ENCODE measurements at regions not wholly inside any gene's neighbourhood (a gene's known extent, or its start where the extent isn't known, plus 50 kb on each side); places are given as distances from the start of the nearest gene placed in this dataset.
"Not testable (repeated sequence)": the region's sequence is repeated elsewhere in the genome, so short reads cannot be mapped to it uniquely, and the experiment has no call there.

- TF ChIP-seq JUND (IDR thresholded peaks at IDR 0.05): no peak
- TF ChIP-seq RAD21 (IDR thresholded peaks at IDR 0.05; ENCODE audit: low read depth): no peak
- TF ChIP-seq ZNF274 (IDR thresholded peaks at IDR 0.05; ENCODE audit: low read depth, low read length): no peak
These were observed 713.8 kb upstream of the PABPC4L start (continued) for GRCh38 chr4:134915355-134915754.

GRCh38 chr4:134914250-134914649 is 712.7 kb upstream of the PABPC4L start:
- ATAC-seq; H3K9me3 ChIP-seq (ENCODE audit: control insufficient read depth in 1 of 2, insufficient read depth in 1 of 2, low read depth in 1 of 2, low read length in 2 of 2); H3K9me2 ChIP-seq (ENCODE audit: insufficient read depth); intact Hi-C loops (cut with micrococcal nuclease); H2AFZ ChIP-seq (ENCODE audit: low read depth, low read length, poor library complexity, severe bottlenecking); H3K27me3 ChIP-seq (ENCODE audit: insufficient read depth, low read length); H4K20me1 ChIP-seq (ENCODE audit: insufficient read depth); RAD21 ChIA-PET (ENCODE audit: low non-redundant PET in 1 of 2, low total read pairs in 2 of 2, uncharacterized antibody in 2 of 2, unreplicated experiment in 2 of 2); POLR2A ChIA-PET; H3K79me2 ChIP-seq (ENCODE audit: insufficient read depth, low read length); CTCF ChIA-PET; H3K4me1 ChIP-seq (ENCODE audit: control insufficient read depth in 1 of 2, insufficient read depth in 2 of 2, low read length in 2 of 2); H3K4me2 ChIP-seq (ENCODE audit: low read length); DNase-seq (ENCODE audit: low read depth, low spot score); BruUV-seq (replicated peaks); H3K9ac ChIP-seq (ENCODE audit: low read length); H3K4me3 ChIP-seq (replicated peaks in 1 of 2; ENCODE audit: low read depth in 1 of 2, low read length in 2 of 2); H3K27ac ChIP-seq (ENCODE audit: low read depth, low read length); H3K36me3 ChIP-seq (ENCODE audit: control insufficient read depth in 1 of 2, insufficient read depth in 2 of 2, low read length in 2 of 2): not testable (repeated sequence)

GRCh38 chr4:134911941-134912340 is 710.4 kb upstream of the PABPC4L start:
- Histone ChIP-seq H2AFZ (ENCODE audit: low read depth, low read length, poor library complexity, severe bottlenecking) (no peak overlapping the region), H3K4me3 (replicated peaks in 1 of 2; ENCODE audit: low read depth in 1 of 2, low read length in 2 of 2) (no peak overlapping the region), H3K36me3 (ENCODE audit: control insufficient read depth in 1 of 2, insufficient read depth in 2 of 2, low read length in 2 of 2) (no peaks in the 10 kb centered on the region), H3K9me3 (ENCODE audit: control insufficient read depth in 1 of 2, insufficient read depth in 1 of 2, low read depth in 1 of 2, low read length in 2 of 2) (no peaks in the 10 kb centered on the region), H3K4me2 (ENCODE audit: low read length) (no peak overlapping the region), H3K27me3 (ENCODE audit: insufficient read depth, low read length) (no peaks in the 10 kb centered on the region), H3K9me2 (ENCODE audit: insufficient read depth) (no peaks in the 10 kb centered on the region), H3K27ac (ENCODE audit: low read depth, low read length) (no peak overlapping the region), H3K4me1 (ENCODE audit: control insufficient read depth in 1 of 2, insufficient read depth in 2 of 2, low read length in 2 of 2) (no peaks in the 10 kb centered on the region), H3K9ac (ENCODE audit: low read length) (no peak overlapping the region), H3K79me2 (ENCODE audit: insufficient read depth, low read length) (no peaks in the 10 kb centered on the region), H4K20me1 (ENCODE audit: insufficient read depth) (no peaks in the 10 kb centered on the region; the same call in 1 of the 2 replicates)
- POLR2A ChIA-PET: no interaction called here
- CTCF ChIA-PET: no interaction called here
- intact Hi-C loops (cut with micrococcal nuclease): no loop called here
- BruUV-seq (replicated peaks): no TSS peak
- no peak for DNase-seq (ENCODE audit: low read depth, low spot score)
- RAD21 ChIA-PET (ENCODE audit: low non-redundant PET in 1 of 2, low total read pairs in 2 of 2, uncharacterized antibody in 2 of 2, unreplicated experiment in 2 of 2): no interaction called here
- TF ChIP-seq ELF1 (IDR thresholded peaks at IDR 0.05; ENCODE audit: borderline replicate concordance, low read depth): no peak
- no peak for TF ChIP-seq JUND (IDR thresholded peaks at IDR 0.05)
- TF ChIP-seq RAD21 (IDR thresholded peaks at IDR 0.05; ENCODE audit: low read depth): no peak
- no peak for TF ChIP-seq CEBPB (IDR thresholded peaks at IDR 0.05; ENCODE audit: low read depth)
- no peak for TF ChIP-seq ZNF274 (IDR thresholded peaks at IDR 0.05; ENCODE audit: low read depth, low read length)
- no peak for TF ChIP-seq FOSL1 (IDR thresholded peaks at IDR 0.05; ENCODE audit: low read depth)
- TF ChIP-seq ZBTB33 (IDR thresholded peaks at IDR 0.05; ENCODE audit: extremely low read depth, insufficient replicate concordance, low read length): no peak
- no peak for TF ChIP-seq SIN3A (IDR thresholded peaks at IDR 0.05; ENCODE audit: low read depth)
- TF ChIP-seq POLR2A (IDR thresholded peaks at IDR 0.05; ENCODE audit: borderline replicate concordance, extremely low read depth, insufficient read depth, insufficient read length): no peak
- no peak for TF ChIP-seq EZH2 (IDR thresholded peaks at IDR 0.05)
- TF ChIP-seq SRF (IDR thresholded peaks at IDR 0.05; ENCODE audit: low read depth): no peak
- TF ChIP-seq EZH2phosphoT487 (IDR thresholded peaks at IDR 0.05; ENCODE audit: borderline replicate concordance): no peak
- TF ChIP-seq SP1 (IDR thresholded peaks at IDR 0.05; ENCODE audit: low read depth): no peak
- no peak for TF ChIP-seq EGR1 (IDR thresholded peaks at IDR 0.05; ENCODE audit: low read depth)
- no peak for TF ChIP-seq POLR2AphosphoS5 (IDR thresholded peaks at IDR 0.05; ENCODE audit: low read depth, low read length)
- TF ChIP-seq ATF3 (IDR thresholded peaks at IDR 0.05): no peak
- ATAC-seq: no peak

Data from HCT116 (cell line).